ENCODE measurements at regions not wholly inside any gene's neighbourhood (a gene's known extent, or its start where the extent isn't known, plus 50 kb on each side); places are given as distances from the start of the nearest gene placed in this dataset.

DNA sequence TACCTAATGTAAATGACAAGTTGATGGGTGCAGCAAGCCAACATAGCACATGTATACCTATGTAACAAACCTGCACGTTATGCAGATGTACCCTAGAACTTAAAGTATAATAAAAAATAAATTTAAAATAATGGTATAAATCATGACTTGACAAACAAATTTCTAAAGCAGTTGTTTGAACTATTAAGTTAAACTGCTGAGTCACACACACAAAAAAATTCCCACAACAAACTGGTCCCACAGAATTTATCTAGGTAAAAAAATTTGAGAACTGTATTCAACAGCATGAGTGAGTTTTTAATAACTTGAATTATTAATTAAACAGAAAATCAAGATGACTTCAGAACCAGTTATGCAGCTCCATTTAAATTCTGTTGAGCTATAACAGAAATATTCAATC is 186.0 kb upstream of the SOX6 start:
- Histone ChIP-seq H3K27ac (ENCODE audit: low read length) (no peak overlapping the region), H3K9me3 (ENCODE audit: control insufficient read depth, insufficient read depth, low read depth, low read length) (no peaks in the 10 kb centered on the region), H3K27me3 (ENCODE audit: control insufficient read depth, insufficient read depth, low read length) (no peaks in the 10 kb centered on the region), H3K4me1 (ENCODE audit: control insufficient read depth, insufficient read depth, low read length) (no peaks in the 10 kb centered on the region), H3K36me3 (ENCODE audit: control insufficient read depth, insufficient read depth, low read length) (no peaks in the 10 kb centered on the region), H3K4me3 (ENCODE audit: low read depth in 2 of 2, low read length in 2 of 2) (no peak overlapping the region)
- in situ Hi-C loops (cut with HindIII; ENCODE audit: low pct_unique_long_range_greater_than_20kb, low sequenced_read_pairs) (no loop called here), intact Hi-C loops (cut with micrococcal nuclease; ENCODE audit: unreplicated experiment) (no loop called here)
- ChIA-PET POLR2A (no interaction called here), CTCF (no interaction called here)
- TF ChIP-seq TCF7L2 (IDR thresholded peaks at IDR 0.05; ENCODE audit: low read depth, low read length) (no peak), SIN3A (IDR thresholded peaks at IDR 0.05; ENCODE audit: borderline replicate concordance, insufficient read depth, low read depth, low read length) (no peak), POLR2AphosphoS5 (IDR thresholded peaks at IDR 0.05; ENCODE audit: low read depth, low read length) (no peak)
- TF ChIP-seq, protein P1, sequence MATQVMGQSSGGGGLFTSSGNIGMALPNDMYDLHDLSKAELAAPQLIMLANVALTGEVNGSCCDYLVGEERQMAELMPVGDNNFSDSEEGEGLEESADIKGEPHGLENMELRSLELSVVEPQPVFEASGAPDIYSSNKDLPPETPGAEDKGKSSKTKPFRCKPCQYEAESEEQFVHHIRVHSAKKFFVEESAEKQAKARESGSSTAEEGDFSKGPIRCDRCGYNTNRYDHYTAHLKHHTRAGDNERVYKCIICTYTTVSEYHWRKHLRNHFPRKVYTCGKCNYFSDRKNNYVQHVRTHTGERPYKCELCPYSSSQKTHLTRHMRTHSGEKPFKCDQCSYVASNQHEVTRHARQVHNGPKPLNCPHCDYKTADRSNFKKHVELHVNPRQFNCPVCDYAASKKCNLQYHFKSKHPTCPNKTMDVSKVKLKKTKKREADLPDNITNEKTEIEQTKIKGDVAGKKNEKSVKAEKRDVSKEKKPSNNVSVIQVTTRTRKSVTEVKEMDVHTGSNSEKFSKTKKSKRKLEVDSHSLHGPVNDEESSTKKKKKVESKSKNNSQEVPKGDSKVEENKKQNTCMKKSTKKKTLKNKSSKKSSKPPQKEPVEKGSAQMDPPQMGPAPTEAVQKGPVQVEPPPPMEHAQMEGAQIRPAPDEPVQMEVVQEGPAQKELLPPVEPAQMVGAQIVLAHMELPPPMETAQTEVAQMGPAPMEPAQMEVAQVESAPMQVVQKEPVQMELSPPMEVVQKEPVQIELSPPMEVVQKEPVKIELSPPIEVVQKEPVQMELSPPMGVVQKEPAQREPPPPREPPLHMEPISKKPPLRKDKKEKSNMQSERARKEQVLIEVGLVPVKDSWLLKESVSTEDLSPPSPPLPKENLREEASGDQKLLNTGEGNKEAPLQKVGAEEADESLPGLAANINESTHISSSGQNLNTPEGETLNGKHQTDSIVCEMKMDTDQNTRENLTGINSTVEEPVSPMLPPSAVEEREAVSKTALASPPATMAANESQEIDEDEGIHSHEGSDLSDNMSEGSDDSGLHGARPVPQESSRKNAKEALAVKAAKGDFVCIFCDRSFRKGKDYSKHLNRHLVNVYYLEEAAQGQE (IDR thresholded peaks at IDR 0.05; ENCODE audit: insufficient read depth in 1 of 2, low read depth in 2 of 2, low read length in 1 of 2): no peak
- TF ChIP-seq, protein P2, sequence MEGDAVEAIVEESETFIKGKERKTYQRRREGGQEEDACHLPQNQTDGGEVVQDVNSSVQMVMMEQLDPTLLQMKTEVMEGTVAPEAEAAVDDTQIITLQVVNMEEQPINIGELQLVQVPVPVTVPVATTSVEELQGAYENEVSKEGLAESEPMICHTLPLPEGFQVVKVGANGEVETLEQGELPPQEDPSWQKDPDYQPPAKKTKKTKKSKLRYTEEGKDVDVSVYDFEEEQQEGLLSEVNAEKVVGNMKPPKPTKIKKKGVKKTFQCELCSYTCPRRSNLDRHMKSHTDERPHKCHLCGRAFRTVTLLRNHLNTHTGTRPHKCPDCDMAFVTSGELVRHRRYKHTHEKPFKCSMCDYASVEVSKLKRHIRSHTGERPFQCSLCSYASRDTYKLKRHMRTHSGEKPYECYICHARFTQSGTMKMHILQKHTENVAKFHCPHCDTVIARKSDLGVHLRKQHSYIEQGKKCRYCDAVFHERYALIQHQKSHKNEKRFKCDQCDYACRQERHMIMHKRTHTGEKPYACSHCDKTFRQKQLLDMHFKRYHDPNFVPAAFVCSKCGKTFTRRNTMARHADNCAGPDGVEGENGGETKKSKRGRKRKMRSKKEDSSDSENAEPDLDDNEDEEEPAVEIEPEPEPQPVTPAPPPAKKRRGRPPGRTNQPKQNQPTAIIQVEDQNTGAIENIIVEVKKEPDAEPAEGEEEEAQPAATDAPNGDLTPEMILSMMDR (IDR thresholded peaks at IDR 0.05): no peak
- BruUV-seq (replicated peaks): no TSS peak
- ATAC-seq (no peak), DNase-seq (ENCODE audit: low read depth, low spot score) (no peak)

DNA sequence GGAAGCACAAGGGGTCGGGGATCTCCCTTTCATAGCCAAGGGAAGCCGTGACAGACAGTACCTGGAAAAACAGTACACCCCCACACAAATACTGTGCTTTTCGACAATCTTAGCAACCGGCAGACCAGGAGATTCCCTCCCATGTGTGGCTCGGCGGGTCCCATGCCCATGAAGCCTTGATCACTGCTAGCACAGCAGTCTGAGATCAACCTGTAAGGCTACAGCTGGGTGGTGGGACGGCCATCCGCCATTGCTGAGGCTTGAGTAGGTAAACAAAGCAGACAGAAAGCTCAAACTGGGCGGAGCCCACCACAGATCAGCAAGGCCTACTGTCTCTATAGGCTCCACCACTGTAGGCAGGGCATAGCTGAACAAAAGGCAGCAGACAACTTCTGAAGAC is 180.2 kb upstream of the SOX6 start:
- BruUV-seq (replicated peaks): no TSS peak
- ChIA-PET CTCF (no interaction called here), POLR2A (no interaction called here)

More for the DNA sequence above, 180.2 kb upstream of the SOX6 start:
- intact Hi-C loops (cut with micrococcal nuclease; ENCODE audit: unreplicated experiment): no loop called here
- no peak for ATAC-seq
- Histone ChIP-seq H3K27ac (ENCODE audit: low read length) (no peak overlapping the region), H3K36me3 (ENCODE audit: control insufficient read depth, insufficient read depth, low read length) (no peaks in the 10 kb centered on the region), H3K4me1 (ENCODE audit: control insufficient read depth, insufficient read depth, low read length) (no peaks in the 10 kb centered on the region), H3K27me3 (ENCODE audit: control insufficient read depth, insufficient read depth, low read length) (no peaks in the 10 kb centered on the region), H3K4me3 (ENCODE audit: low read depth in 2 of 2, low read length in 2 of 2) (no peak overlapping the region), H3K9me3 (ENCODE audit: control insufficient read depth, insufficient read depth, low read depth, low read length) (no peaks in the 10 kb centered on the region)
- in situ Hi-C loops (cut with HindIII; ENCODE audit: low pct_unique_long_range_greater_than_20kb, low sequenced_read_pairs): no loop called here
- no peak for DNase-seq (ENCODE audit: low read depth, low spot score)
- TF ChIP-seq, protein P2 (IDR thresholded peaks at IDR 0.05): no peak
- TF ChIP-seq POLR2AphosphoS5 (IDR thresholded peaks at IDR 0.05; ENCODE audit: low read depth, low read length) (no peak), SIN3A (IDR thresholded peaks at IDR 0.05; ENCODE audit: borderline replicate concordance, insufficient read depth, low read depth, low read length) (no peak)
